Femur (tissue), 1 donor: ENCODE measurements at regions not wholly inside any gene's neighbourhood (a gene's known extent, or its start where the extent isn't known, plus 50 kb on each side); places are given as distances from the start of the nearest gene placed in this dataset.

ENCODE experiments used
- DNase-seq: peaks from one replicate; pipeline ENCODE4 v3.0.0-alpha.2; 2017

DNA sequence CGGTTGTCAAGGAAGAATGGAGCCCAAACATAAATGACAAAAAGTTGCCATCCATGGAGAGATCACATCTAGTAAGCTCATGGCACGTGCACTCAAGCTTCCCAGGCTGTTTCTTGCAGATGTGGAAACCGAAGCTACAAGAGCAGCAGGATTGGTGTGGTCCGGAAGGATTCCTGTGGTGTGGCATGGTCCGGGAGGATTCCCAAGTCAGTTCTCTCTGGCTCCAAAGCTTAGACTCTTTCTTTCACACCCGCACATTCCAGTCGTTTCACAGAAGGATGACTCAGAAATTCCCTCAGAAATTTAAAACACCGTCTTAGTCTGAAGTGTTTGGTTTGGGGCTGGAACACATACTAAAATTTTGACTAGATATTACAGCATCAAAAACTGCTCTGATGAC, 78.0 kb upstream of the DRD2 start:
- DNase-seq: peak; percentile 64

GRCh38 chr11:113552271-113552670, 77.1 kb upstream of the DRD2 start:
- DNase-seq: no peak

- DNase-seq: no peak
Measured at GRCh38 chr11:113551645-113552044, 76.4 kb upstream of the DRD2 start.

DNA sequence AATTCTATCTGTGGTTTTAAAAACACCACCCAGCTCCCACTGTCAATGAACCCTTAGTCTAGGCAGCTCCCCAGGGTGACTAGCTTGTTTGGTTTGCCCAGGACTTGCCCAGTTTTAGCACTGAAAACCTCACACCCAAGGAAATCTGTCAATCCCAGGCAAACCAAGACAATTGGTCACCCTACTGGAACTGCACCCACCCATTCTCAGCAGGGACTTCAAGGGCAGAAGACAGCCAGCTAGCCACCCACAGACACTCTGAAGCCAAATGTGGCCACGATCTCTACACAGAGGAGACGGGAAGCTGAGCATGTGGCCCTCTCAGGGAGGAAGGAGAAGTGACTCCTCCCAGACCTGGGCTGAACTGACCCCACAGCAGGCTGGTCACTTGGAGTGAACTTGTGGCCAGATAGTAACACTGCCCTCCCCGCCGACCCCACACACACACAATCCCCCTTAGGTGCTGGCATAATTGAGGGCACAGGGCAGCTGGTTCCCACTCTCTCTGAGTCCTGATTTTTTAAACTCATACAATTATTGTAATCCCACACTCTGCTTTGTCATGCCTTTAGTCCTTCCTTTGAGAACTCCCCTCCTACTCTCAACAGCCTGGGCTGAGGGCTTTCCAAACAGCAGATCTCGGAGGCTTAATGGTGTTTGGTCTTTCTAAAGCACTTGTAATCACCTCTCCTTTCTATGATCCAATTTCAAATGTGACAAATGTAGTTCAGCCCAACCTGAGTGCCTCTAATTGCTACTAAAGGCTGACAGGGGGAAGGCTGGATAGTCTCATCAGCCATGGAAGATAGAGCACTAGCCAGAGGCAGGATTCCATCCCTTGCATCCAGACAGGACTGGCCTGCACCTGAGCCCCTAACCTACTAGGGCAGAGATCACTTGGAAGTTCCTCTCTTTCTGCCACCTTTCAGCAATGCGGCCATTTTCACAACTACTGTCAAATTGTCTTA, 74.7 kb upstream of the DRD2 start:
- DNase-seq: no peak

DNA sequence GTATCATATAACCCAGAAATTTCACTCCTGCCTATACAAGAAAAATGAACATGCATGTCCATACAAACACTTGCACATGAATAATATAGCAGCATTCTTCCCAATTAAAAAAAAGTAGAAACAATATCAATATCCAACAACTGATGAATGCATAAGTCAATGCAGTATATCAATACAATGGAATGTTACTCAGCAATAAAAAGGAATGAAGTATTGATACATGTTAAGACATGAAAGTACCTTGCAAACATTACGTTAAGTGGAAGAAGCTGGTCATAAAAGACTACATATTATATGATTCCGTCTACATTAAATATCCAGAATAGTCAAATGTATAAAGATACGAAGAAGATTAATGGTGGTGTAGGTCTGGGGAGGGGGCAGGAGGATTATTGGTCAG, 73.9 kb upstream of the DRD2 start:
- no peak for DNase-seq

DNA sequence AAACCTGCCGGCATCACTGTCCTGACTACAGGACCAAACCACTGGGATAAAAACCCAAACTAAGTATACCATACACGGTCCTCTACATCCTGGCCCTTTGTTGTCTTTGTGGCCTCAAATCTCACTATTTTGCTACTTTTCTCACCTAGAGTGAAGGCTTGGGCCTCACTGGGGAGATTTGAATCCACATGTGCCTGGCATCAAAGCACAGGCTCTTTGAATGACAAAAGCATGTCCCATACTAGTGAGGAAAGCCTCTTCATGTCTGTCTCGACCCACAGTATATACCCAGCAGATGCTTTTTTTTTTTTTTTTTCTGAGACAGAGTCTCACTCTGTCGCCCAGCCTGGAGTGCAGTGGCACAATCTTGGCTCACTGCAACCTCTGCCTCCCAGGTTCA, 72.5 kb upstream of the DRD2 start:
- DNase-seq: no peak

GRCh38 chr11:113546757-113547507, 71.7 kb upstream of the DRD2 start:
- no peak for DNase-seq

GRCh38 chr11:113542420-113542819, 67.2 kb upstream of the DRD2 start:
- no peak for DNase-seq

DNA sequence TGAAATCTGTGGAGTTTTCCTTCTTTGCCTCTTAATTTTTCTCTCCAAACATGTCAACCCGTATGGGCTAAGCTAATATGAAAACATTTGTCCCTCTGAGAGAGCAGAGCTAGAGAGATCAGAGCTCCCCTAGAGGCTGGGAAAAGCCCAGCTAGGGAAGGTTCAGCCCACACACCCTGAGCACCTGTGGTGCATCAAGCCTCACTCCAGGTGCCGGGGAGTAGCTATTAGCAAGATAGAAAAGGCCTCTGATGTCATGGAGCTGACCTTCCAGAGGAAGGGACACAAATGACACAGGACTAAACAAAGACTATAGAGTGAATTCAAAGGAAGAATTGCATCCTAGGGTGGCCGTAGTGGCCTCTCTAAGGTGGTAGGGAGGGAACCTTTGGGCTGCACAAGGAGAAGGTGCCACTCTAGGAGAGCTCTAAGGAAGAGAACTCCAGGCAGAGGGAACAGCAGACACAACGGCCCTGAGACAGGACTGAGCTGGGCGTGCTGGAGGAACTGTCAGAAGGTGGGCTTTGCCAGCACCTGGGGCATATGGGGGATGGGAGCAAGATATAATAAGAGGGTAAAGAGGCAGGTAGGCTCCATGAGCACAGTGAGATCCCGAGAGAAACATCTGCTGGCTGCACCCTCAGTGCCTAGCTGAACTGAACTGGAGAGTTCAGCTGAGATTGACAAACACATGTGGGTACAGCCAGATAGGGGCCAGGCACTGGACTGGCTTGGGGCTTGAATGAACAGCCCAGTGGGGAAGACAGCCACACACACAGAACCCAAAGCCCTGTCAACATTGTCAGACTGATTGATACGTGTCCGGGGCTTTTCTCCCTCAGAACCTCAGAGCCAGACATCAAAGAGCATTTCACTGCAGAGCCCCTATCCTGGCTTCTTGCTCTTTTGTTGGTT, 65.5 kb upstream of the DRD2 start:
- no peak for DNase-seq

- no peak for DNase-seq
Measured at GRCh38 chr11:113538451-113539412, 63.5 kb upstream of the DRD2 start.

- no peak for DNase-seq
Measured at GRCh38 chr11:113534625-113535024, 59.4 kb upstream of the DRD2 start.

- DNase-seq: no peak
Measured at GRCh38 chr11:113533425-113533698, 58.2 kb upstream of the DRD2 start.

GRCh38 chr11:113532697-113533424, 57.7 kb upstream of the DRD2 start:
- peak; percentile 75 for DNase-seq

- no peak for DNase-seq
Measured at GRCh38 chr11:113531575-113532451, 56.6 kb upstream of the DRD2 start.

DNA sequence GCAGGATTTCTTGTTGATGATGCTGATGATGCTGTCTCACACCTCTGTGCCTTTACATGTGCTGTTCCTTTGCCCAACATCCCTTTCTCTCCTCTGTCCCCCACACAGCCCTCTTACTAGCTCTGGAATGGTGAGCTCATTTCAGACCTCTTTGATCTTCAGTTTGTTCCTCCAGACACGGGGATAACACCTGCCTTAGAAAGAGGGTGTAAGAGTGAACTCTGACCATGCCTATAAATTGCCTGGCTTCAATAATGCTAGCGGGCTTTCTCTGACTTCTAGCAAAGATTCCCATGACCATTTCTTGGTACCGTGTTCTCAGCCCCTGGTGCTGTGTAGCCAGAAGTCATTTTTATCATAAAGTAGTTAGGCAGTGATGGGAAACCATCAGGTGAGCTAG, 55.9 kb upstream of the DRD2 start:
- no peak for DNase-seq

DNA sequence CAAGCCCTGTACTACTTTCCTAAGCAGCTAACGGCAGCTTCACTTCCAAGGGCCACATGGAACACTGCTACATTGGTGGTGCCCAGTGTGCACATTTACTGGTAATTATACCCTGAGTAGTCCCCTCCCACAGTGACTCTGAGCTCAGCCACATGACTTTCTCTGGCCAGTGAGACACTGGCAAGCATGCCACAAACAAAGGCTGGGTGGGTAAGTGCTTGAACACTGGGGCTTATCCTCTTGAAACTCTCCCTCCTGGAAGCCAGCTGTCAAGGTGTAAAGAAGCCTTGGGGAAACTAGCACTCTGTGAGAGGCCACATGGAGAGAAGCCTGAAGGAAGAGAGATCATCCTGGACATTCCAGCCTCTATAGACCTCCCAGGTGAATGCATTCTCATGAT, 54.4 kb upstream of the DRD2 start:
- no peak for DNase-seq

GRCh38 chr11:113528982-113529381, 53.8 kb upstream of the DRD2 start:
- no peak for DNase-seq

DNA sequence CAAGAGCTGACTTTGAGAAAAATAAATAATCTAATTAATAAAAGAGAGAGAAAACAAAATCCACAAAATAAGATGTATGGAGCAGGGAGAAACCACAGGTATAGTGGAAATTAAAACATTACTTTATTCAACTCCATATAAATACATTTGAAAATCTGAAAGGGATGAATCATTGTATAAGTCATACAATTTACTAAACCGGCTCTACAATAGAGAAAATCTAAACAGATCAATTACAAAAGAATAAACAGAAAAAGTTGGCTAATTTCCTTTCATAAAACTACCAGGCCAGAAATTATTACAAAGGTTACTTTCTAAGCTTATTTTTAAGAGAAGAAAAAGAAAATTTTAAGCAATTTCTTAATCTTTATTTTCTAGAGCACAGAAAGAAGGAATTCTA, 51.3 kb upstream of the DRD2 start:
- DNase-seq: no peak
